ENCODE measurements at regions not wholly inside any gene's neighbourhood (a gene's known extent, or its start where the extent isn't known, plus 50 kb on each side); places are given as distances from the start of the nearest gene placed in this dataset.
"Not testable (repeated sequence)": the region's sequence is repeated elsewhere in the genome, so short reads cannot be mapped to it uniquely, and the experiment has no call there.

DNA sequence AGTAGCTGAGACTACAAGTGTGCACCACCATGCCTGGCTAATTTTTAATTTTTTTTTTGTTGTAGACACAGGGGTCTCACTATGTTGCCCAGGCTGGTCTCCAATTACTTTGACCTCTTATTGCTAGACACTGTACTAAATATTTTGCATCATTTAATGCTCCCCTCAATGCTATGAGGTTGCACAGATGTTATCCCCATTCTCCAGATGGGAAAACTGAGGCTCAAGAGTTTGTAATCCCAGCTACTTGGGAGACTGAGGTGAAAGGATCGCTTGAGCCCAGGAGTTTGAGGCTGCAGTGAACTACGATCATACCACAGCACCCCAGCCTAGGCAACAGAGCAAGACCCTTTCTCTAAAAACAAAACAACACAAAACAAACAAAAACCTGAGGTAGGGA, 443.3 kb upstream of the C16orf82 start:
- no peaks in the 10 kb centered on the region for H3K9me3 ChIP-seq (ENCODE audit: severe bottlenecking)
- H3K36me3 ChIP-seq (ENCODE audit: low read depth): no peaks in the 10 kb centered on the region
- TF ChIP-seq, protein P1, sequence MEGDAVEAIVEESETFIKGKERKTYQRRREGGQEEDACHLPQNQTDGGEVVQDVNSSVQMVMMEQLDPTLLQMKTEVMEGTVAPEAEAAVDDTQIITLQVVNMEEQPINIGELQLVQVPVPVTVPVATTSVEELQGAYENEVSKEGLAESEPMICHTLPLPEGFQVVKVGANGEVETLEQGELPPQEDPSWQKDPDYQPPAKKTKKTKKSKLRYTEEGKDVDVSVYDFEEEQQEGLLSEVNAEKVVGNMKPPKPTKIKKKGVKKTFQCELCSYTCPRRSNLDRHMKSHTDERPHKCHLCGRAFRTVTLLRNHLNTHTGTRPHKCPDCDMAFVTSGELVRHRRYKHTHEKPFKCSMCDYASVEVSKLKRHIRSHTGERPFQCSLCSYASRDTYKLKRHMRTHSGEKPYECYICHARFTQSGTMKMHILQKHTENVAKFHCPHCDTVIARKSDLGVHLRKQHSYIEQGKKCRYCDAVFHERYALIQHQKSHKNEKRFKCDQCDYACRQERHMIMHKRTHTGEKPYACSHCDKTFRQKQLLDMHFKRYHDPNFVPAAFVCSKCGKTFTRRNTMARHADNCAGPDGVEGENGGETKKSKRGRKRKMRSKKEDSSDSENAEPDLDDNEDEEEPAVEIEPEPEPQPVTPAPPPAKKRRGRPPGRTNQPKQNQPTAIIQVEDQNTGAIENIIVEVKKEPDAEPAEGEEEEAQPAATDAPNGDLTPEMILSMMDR (IDR thresholded peaks at IDR 0.05; ENCODE audit: poor library complexity, severe bottlenecking): no peak
- H3K4me3 ChIP-seq (ENCODE audit: severe bottlenecking): no peak overlapping the region
- no peaks in the 10 kb centered on the region for H3K27me3 ChIP-seq (ENCODE audit: insufficient read depth, poor library complexity, severe bottlenecking)
- no peak overlapping the region for H3K27ac ChIP-seq (ENCODE audit: poor library complexity, severe bottlenecking)
- DNase-seq (ENCODE audit: low spot score) (no peak), ATAC-seq (ENCODE audit: low read depth) (no peak)
- no peaks in the 10 kb centered on the region for H3K4me1 ChIP-seq (ENCODE audit: insufficient read depth, poor library complexity, severe bottlenecking)

DNA sequence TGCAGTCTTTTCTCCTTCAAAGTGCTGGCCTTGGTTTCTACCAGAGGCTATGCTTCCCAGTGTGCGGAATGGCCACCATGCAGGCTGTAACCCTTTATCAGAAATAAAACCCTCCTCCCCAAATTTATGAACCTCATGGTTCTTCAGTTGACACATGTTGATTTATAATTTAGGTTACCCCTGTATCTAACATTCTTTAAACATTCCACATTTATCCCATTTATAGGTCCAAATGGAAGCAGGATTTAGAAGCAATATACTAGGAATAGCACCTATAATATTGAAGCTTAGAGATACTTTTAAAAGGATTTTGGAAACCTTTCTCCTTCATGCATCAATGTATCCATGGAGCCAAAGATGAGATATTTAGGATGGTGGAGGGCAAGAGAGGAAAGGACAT, 438.8 kb upstream of the C16orf82 start:
- no peak for ATAC-seq (ENCODE audit: low read depth)
- Histone ChIP-seq H3K27me3 (ENCODE audit: insufficient read depth, poor library complexity, severe bottlenecking) (no peaks in the 10 kb centered on the region), H3K9me3 (ENCODE audit: severe bottlenecking) (no peaks in the 10 kb centered on the region)

GRCh38 chr16:26631365-26631764, 435.4 kb upstream of the C16orf82 start:
- not testable (repeated sequence) for ATAC-seq (ENCODE audit: low read depth)

More for the DNA sequence above, 438.8 kb upstream of the C16orf82 start:
- TF ChIP-seq, protein P1 (IDR thresholded peaks at IDR 0.05; ENCODE audit: poor library complexity, severe bottlenecking): no peak
- no peaks in the 10 kb centered on the region for H3K4me1 ChIP-seq (ENCODE audit: insufficient read depth, poor library complexity, severe bottlenecking)
- no peak overlapping the region for H3K27ac ChIP-seq (ENCODE audit: poor library complexity, severe bottlenecking)
- no peak for DNase-seq (ENCODE audit: low spot score)
- H3K4me3 ChIP-seq (ENCODE audit: severe bottlenecking): no peak overlapping the region
- no peaks in the 10 kb centered on the region for H3K36me3 ChIP-seq (ENCODE audit: low read depth)

GRCh38 chr16:26642047-26642664, 424.6 kb upstream of the C16orf82 start:
- Histone ChIP-seq H3K4me3 (ENCODE audit: severe bottlenecking) (no peak overlapping the region), H3K27ac (ENCODE audit: poor library complexity, severe bottlenecking) (no peak overlapping the region), H3K9me3 (ENCODE audit: severe bottlenecking) (no peaks in the 10 kb centered on the region), H3K27me3 (ENCODE audit: insufficient read depth, poor library complexity, severe bottlenecking) (no peaks in the 10 kb centered on the region), H3K36me3 (ENCODE audit: low read depth) (no peaks in the 10 kb centered on the region), H3K4me1 (ENCODE audit: insufficient read depth, poor library complexity, severe bottlenecking) (no peaks in the 10 kb centered on the region)
- DNase-seq (ENCODE audit: low spot score) (no peak), ATAC-seq (ENCODE audit: low read depth) (no peak)
- TF ChIP-seq, protein P1 (IDR thresholded peaks at IDR 0.05; ENCODE audit: poor library complexity, severe bottlenecking): no peak

More at GRCh38 chr16:26631365-26631764, 435.4 kb upstream of the C16orf82 start:
- not testable (repeated sequence) for H3K27me3 ChIP-seq (ENCODE audit: insufficient read depth, poor library complexity, severe bottlenecking); H3K4me1 ChIP-seq (ENCODE audit: insufficient read depth, poor library complexity, severe bottlenecking); H3K4me3 ChIP-seq (ENCODE audit: severe bottlenecking); H3K27ac ChIP-seq (ENCODE audit: poor library complexity, severe bottlenecking); H3K9me3 ChIP-seq (ENCODE audit: severe bottlenecking); H3K36me3 ChIP-seq (ENCODE audit: low read depth); DNase-seq (ENCODE audit: low spot score)

GRCh38 chr16:26643519-26643918, 423.2 kb upstream of the C16orf82 start:
- Histone ChIP-seq H3K9me3 (ENCODE audit: severe bottlenecking) (no peaks in the 10 kb centered on the region), H3K27me3 (ENCODE audit: insufficient read depth, poor library complexity, severe bottlenecking) (no peaks in the 10 kb centered on the region), H3K27ac (ENCODE audit: poor library complexity, severe bottlenecking) (no peak overlapping the region), H3K4me3 (ENCODE audit: severe bottlenecking) (no peak overlapping the region), H3K4me1 (ENCODE audit: insufficient read depth, poor library complexity, severe bottlenecking) (no peaks in the 10 kb centered on the region), H3K36me3 (ENCODE audit: low read depth) (no peaks in the 10 kb centered on the region)
- DNase-seq (ENCODE audit: low spot score): no peak
- TF ChIP-seq, protein P1 (IDR thresholded peaks at IDR 0.05; ENCODE audit: poor library complexity, severe bottlenecking): no peak
- no peak for ATAC-seq (ENCODE audit: low read depth)

Measured in RWPE2 (cell line).